Right lobe of liver (tissue), 4 donors: ENCODE measurements at regions not wholly inside any gene's neighbourhood (a gene's known extent, or its start where the extent isn't known, plus 50 kb on each side); places are given as distances from the start of the nearest gene placed in this dataset.

Experiments used
- POLR2A ChIP-seq: fragments of 450-650 bp; IDR thresholded peaks from one replicate; pipeline ENCODE4 v1.6.1; 2017; ENCODE audit warnings: antibody characterized with exemption, mild to moderate bottlenecking
- TF ChIP-seq, protein P1 (sequence below), 4 donors: fragments of 200-600 bp in 3 of 4; fragments of 450-650 bp in 1 of 4; IDR thresholded peaks; one replicate each; pipeline versions ENCODE4 v1.5.1 to v1.8.0; 2016 to 2022; ENCODE audit warnings: antibody characterized with exemption in 4 of 4, mild to moderate bottlenecking in 2 of 4
- donor health status: DM: no; HTN: no; CAD: no.
- donor health status: DM: no; HTN: no; CAD: no.
- donor health status: DM: no; HTN: yes; CAD: no.

- TF ChIP-seq, protein P1, sequence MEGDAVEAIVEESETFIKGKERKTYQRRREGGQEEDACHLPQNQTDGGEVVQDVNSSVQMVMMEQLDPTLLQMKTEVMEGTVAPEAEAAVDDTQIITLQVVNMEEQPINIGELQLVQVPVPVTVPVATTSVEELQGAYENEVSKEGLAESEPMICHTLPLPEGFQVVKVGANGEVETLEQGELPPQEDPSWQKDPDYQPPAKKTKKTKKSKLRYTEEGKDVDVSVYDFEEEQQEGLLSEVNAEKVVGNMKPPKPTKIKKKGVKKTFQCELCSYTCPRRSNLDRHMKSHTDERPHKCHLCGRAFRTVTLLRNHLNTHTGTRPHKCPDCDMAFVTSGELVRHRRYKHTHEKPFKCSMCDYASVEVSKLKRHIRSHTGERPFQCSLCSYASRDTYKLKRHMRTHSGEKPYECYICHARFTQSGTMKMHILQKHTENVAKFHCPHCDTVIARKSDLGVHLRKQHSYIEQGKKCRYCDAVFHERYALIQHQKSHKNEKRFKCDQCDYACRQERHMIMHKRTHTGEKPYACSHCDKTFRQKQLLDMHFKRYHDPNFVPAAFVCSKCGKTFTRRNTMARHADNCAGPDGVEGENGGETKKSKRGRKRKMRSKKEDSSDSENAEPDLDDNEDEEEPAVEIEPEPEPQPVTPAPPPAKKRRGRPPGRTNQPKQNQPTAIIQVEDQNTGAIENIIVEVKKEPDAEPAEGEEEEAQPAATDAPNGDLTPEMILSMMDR (IDR thresholded peaks at IDR 0.05), result no peak
- TF ChIP-seq POLR2A, result no peak
Measured at GRCh38 chrX:140422501-140422900, 82.4 kb downstream of the SOX3 start.
